Trophoblast cell (in vitro differentiated cells and primary cell): ENCODE measurements at regions not wholly inside any gene's neighbourhood (a gene's known extent, or its start where the extent isn't known, plus 50 kb on each side); places are given as distances from the start of the nearest gene placed in this dataset.

Experiments
- DNase-seq, 2 donors: peaks; one replicate each; pipeline ENCODE4 v3.0.0-alpha.2; 2016
- H2AFZ ChIP-seq: 2 replicates; pipeline ENCODE4 v1.6.1; 2013; ENCODE audit warnings: low read length, moderate library complexity, mild to moderate bottlenecking; ENCODE audit not compliant: insufficient read depth, poor library complexity
- H2AK5ac ChIP-seq: 2 replicates; pipeline ENCODE4 v1.6.1; 2013; ENCODE audit warnings: mild to moderate bottlenecking, low read length
- H2BK120ac ChIP-seq: 2 replicates; pipeline ENCODE4 v1.6.1; 2013; ENCODE audit warnings: low read length, mild to moderate bottlenecking, moderate library complexity; ENCODE audit not compliant: insufficient read depth, poor library complexity
- H2BK12ac ChIP-seq: 2 replicates; pipeline ENCODE4 v1.6.1; 2013; ENCODE audit warnings: mild to moderate bottlenecking, low read length, moderate library complexity
- H2BK5ac ChIP-seq: 2 replicates; pipeline ENCODE4 v1.6.1; 2013; ENCODE audit warnings: low read length, low read depth, moderate library complexity, mild to moderate bottlenecking; ENCODE audit not compliant: poor library complexity
- H3K14ac ChIP-seq: 2 replicates; pipeline ENCODE4 v1.6.1; 2013; ENCODE audit warnings: mild to moderate bottlenecking, low read length
- H3K18ac ChIP-seq: 2 replicates; pipeline ENCODE4 v1.6.1; 2013; ENCODE audit warnings: mild to moderate bottlenecking, low read length
- H3K23ac ChIP-seq: 2 replicates; pipeline ENCODE4 v1.6.1; 2013; ENCODE audit warnings: low read length
- H3K27ac ChIP-seq: 2 replicates; pipeline ENCODE4 v1.5.1; 2013; ENCODE audit warnings: low read depth, mild to moderate bottlenecking, inconsistent platforms, low read length, moderate library complexity
- H3K27me3 ChIP-seq: 2 replicates; pipeline ENCODE4 v1.6.1; 2013; ENCODE audit warnings: inconsistent platforms, mild to moderate bottlenecking, low read length, moderate library complexity; ENCODE audit not compliant: insufficient read depth
- H3K36me3 ChIP-seq, 2 experiments: 1 replicate in 1 of 2; 2 replicates in 1 of 2; pipeline ENCODE4 v1.6.1; 2013; ENCODE audit warnings: low read length in 2 of 2, mild to moderate bottlenecking in 2 of 2, moderate library complexity in 1 of 2; ENCODE audit not compliant: insufficient read depth in 2 of 2, control insufficient read depth in 1 of 2
- H3K4ac ChIP-seq: 2 replicates; pipeline ENCODE4 v1.6.1; 2013; ENCODE audit warnings: low read depth, mild to moderate bottlenecking, low read length, moderate library complexity
- H3K4me1 ChIP-seq, 2 experiments: 1 replicate in 1 of 2; 2 replicates in 1 of 2; pipeline ENCODE4 v1.6.1; 2013; ENCODE audit warnings: low read length in 2 of 2, mild to moderate bottlenecking in 2 of 2, moderate library complexity in 1 of 2; ENCODE audit not compliant: insufficient read depth in 2 of 2, control insufficient read depth in 1 of 2
- H3K4me2 ChIP-seq: 2 replicates; pipeline ENCODE4 v1.6.1; 2013; ENCODE audit warnings: inconsistent platforms, mild to moderate bottlenecking, low read length, moderate library complexity
- H3K4me3 ChIP-seq: 2 replicates; pipeline ENCODE4 v1.5.1; 2013; ENCODE audit warnings: mild to moderate bottlenecking, low read depth, low read length, inconsistent platforms
- H3K79me1 ChIP-seq: one replicate; pipeline ENCODE4 v1.6.1; 2013; ENCODE audit warnings: low read length
- H3K79me2 ChIP-seq: 2 replicates; pipeline ENCODE4 v1.6.1; 2013; ENCODE audit warnings: low read length, mild to moderate bottlenecking; ENCODE audit not compliant: control insufficient read depth, insufficient read depth, poor library complexity
- H3K9ac ChIP-seq: 2 replicates; pipeline ENCODE4 v1.6.1; 2013; ENCODE audit warnings: mild to moderate bottlenecking, low read length
- H3K9me3 ChIP-seq: 2 replicates; pipeline ENCODE4 v1.6.1; 2013; ENCODE audit warnings: low read depth, mild to moderate bottlenecking, control low read depth, inconsistent platforms, low read length; ENCODE audit not compliant: insufficient read depth
- H4K12ac ChIP-seq: 2 replicates; pipeline ENCODE4 v1.6.1; 2013; ENCODE audit warnings: low read depth, mild to moderate bottlenecking, low read length, moderate library complexity
- H4K8ac ChIP-seq: 2 replicates; pipeline ENCODE4 v1.6.1; 2013; ENCODE audit warnings: low read depth, mild to moderate bottlenecking, low read length, moderate library complexity
- H4K91ac ChIP-seq: one replicate; pipeline ENCODE4 v1.6.1; 2013; ENCODE audit warnings: low read depth, mild to moderate bottlenecking, low read length, moderate library complexity
- WGBS: extraction: QIAGEN DNeasy Blood & Tissue Kit; methylation state at CpG from one replicate; pipeline ENCODE4 v1.1.7; 2013; ENCODE audit warnings: missing lambda C conversion rate; ENCODE audit not compliant: insufficient read length, insufficient coverage; ENCODE audit errors: extremely low coverage; 5-methylcytosine and 5-hydroxymethylcytosine counted together

DNA sequence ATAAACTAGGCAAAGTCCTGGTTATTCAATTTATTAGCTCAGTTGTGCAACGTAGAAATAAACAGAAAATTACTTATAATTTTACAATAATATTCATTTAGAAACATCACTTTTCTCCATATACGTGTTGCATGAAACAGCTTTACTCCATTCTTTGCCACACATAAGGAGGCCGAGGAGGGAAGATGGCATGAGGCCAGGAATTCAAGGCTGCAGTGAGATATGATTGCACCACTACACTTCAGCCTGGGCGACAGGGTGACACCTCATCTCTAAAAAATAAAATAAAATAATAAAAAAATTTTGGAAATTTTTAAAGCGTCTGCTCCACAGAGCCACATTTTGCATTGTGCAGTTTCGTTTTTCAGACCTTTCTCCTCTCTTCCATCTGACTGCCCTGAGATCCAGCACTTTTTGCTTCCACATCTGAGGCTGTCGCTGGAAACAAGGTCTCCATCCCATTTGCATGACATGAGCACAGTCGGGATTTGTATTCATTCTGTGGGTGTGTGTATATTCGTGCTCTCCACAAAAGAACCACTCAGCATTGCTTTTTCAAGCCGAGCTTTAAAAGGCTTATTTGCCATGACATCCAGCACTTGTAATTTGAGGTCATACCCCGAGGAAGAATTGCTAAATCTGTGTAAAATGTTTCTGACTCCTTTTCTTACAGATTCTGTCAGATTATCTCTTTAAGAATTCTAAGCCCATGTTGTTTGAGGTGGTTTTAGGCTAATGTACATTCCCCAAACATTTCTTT is 98.6 kb upstream of the MSX2 start:
- Histone ChIP-seq H3K14ac (no peak overlapping the region), H2BK120ac (no peak overlapping the region), H3K79me2 (no peaks in the 10 kb centered on the region), H3K27me3 (no peaks in the 10 kb centered on the region), H3K4me1 (peaks cover 19 to 29% of the 10 kb centered on the region in 2 experiments), H3K23ac (no peak overlapping the region), H4K91ac (no peak overlapping the region), H3K79me1 (peaks cover 41% of the 10 kb centered on the region), H3K9me3 (no peaks in the 10 kb centered on the region), H2BK12ac (no peak overlapping the region), H2BK5ac (no peak overlapping the region), H3K4ac (no peak overlapping the region), H4K12ac (no peak overlapping the region), H3K9ac (no peak overlapping the region), H3K4me3 (no peak overlapping the region), H3K18ac (no peak overlapping the region), H3K27ac (peak overlapping the region; percentile 51), H2AFZ (no peak overlapping the region), H2AK5ac (no peak overlapping the region), H3K4me2 (peak overlapping the region; percentile 8), H3K36me3 (no peaks in the 10 kb centered on the region), H4K8ac (no peak overlapping the region)
- DNase-seq, result peak in 1 of 2 donors; percentile 38
- WGBS, result no CpG with 5 or more reads among the region's 11 CpGs

- Histone ChIP-seq H3K27ac (peak overlapping the region; percentile 14), H2BK5ac (peak overlapping the region; percentile 74), H3K4me1 (peaks cover 19 to 29% of the 10 kb centered on the region in 2 experiments), H2AK5ac (peak overlapping the region; percentile 10), H3K4me2 (no peak overlapping the region), H3K14ac (peak overlapping the region; percentile 30), H3K79me1 (peaks cover 41% of the 10 kb centered on the region), H3K18ac (peak overlapping the region; percentile 55), H2BK120ac (peak overlapping the region; percentile 67), H2BK12ac (peak overlapping the region; percentile 84), H3K4ac (peak overlapping the region; percentile 16), H3K9me3 (no peaks in the 10 kb centered on the region), H2AFZ (no peak overlapping the region), H3K27me3 (no peaks in the 10 kb centered on the region), H3K23ac (no peak overlapping the region), H4K12ac (no peak overlapping the region), H4K8ac (peak overlapping the region; percentile 47), H3K79me2 (no peaks in the 10 kb centered on the region), H3K9ac (peak overlapping the region; percentile 13), H3K36me3 (no peaks in the 10 kb centered on the region), H3K4me3 (no peak overlapping the region), H4K91ac (peak overlapping the region; percentile 64)
- no CpG with 5 or more reads among the region's 7 CpGs for WGBS
- DNase-seq, result no peak
Measured at GRCh38 chr5:174626369-174626920, 97.9 kb upstream of the MSX2 start.

DNA sequence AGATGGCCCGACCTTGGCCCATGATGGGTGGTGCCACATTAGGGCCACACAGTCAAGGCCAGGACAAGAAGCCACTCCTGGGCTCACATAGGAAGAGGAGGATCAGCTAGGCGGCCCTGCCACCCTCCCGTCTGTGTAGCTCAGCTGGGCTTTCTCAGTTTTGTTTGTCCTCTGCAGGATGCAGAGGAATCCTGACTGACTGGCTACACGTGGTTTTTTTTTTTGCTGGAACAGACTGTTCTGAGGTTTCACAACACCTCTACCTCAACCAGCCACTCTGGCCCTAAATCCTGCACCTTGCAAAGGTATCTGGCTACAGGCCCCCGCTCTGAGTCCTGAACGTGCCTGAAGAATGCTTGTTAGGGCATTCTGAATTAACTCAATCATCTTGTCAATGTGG is 88.3 kb upstream of the MSX2 start:
- H2BK5ac ChIP-seq, result peak overlapping the region; percentile 36
- H2AK5ac ChIP-seq, result peak overlapping the region; percentile 39
- H2BK12ac ChIP-seq, result peak overlapping the region; percentile 89
- H4K8ac ChIP-seq, result peak overlapping the region; percentile 46
- DNase-seq, result peak; percentile 33 to 71
- H3K18ac ChIP-seq, result no peak overlapping the region
- H2AFZ ChIP-seq, result no peak overlapping the region
- no CpG with 5 or more reads among the region's 6 CpGs for WGBS
- H3K27me3 ChIP-seq, result no peaks in the 10 kb centered on the region
- no peak overlapping the region for H4K12ac ChIP-seq
- H3K79me2 ChIP-seq, result no peaks in the 10 kb centered on the region
- no peak overlapping the region for H3K4me2 ChIP-seq
- no peaks in the 10 kb centered on the region for H3K36me3 ChIP-seq
- no peak overlapping the region for H3K23ac ChIP-seq
- peak overlapping the region; percentile 0 for H3K14ac ChIP-seq
- H3K9me3 ChIP-seq, result no peaks in the 10 kb centered on the region
- H3K4me1 ChIP-seq, result peaks cover 11 to 12% of the 10 kb centered on the region in 2 experiments
- peaks cover 7% of the 10 kb centered on the region for H3K79me1 ChIP-seq
- H3K27ac ChIP-seq, result no peak overlapping the region
- H3K9ac ChIP-seq, result no peak overlapping the region
- no peak overlapping the region for H3K4me3 ChIP-seq
- peak overlapping the region; percentile 23 for H4K91ac ChIP-seq
- H3K4ac ChIP-seq, result peak overlapping the region; percentile 48
- H2BK120ac ChIP-seq, result peak overlapping the region; percentile 23

GRCh38 chr5:174642816-174643405 is 81.5 kb upstream of the MSX2 start:
- no CpG with 5 or more reads among the region's 4 CpGs for WGBS
- no peak overlapping the region for H3K23ac ChIP-seq
- peak overlapping the region; percentile 17 for H4K91ac ChIP-seq
- H3K14ac ChIP-seq, result no peak overlapping the region
- no peaks in the 10 kb centered on the region for H3K36me3 ChIP-seq
- no peak overlapping the region for H3K9ac ChIP-seq
- H3K27ac ChIP-seq, result no peak overlapping the region
- H3K4me2 ChIP-seq, result no peak overlapping the region
- H2BK12ac ChIP-seq, result peak overlapping the region; percentile 92
- H3K79me1 ChIP-seq, result peaks cover 2% of the 10 kb centered on the region
- H3K4ac ChIP-seq, result no peak overlapping the region
- no peak overlapping the region for H3K18ac ChIP-seq
- H3K79me2 ChIP-seq, result no peaks in the 10 kb centered on the region
- H3K4me3 ChIP-seq, result no peak overlapping the region
- H3K27me3 ChIP-seq, result no peaks in the 10 kb centered on the region
- H2AK5ac ChIP-seq, result no peak overlapping the region
- H2BK5ac ChIP-seq, result no peak overlapping the region
- no peak overlapping the region for H4K12ac ChIP-seq
- H2BK120ac ChIP-seq, result peak overlapping the region; percentile 2
- peaks cover 6% of the 10 kb centered on the region for H3K9me3 ChIP-seq
- no peak overlapping the region for H2AFZ ChIP-seq
- DNase-seq, result peak in 1 of 2 donors; percentile 46
- H3K4me1 ChIP-seq, result peaks cover 2% of the 10 kb centered on the region in 2 experiments
- H4K8ac ChIP-seq, result no peak overlapping the region
